K562 (cell line): ENCODE measurements at regions not wholly inside any gene's neighbourhood (a gene's known extent, or its start where the extent isn't known, plus 50 kb on each side); places are given as distances from the start of the nearest gene placed in this dataset.

ENCODE experiments used
- ATAC-seq: fragments of 200-7000 bp; cut with Tn5 transposase; 3 replicates; pipeline ENCODE4 v1.9.1; 2020; ENCODE audit warnings: moderate library complexity
- BruUV-seq: library from RNA; stranded (reverse); fragments of 400-500 nt; replicated peaks from 2 replicates; lab custom pipeline; 2021; lab: Mats Ljungman, UMichigan
- CTCF ChIA-PET: fragments of 300-600 bp; formaldehyde crosslinking; extraction: SDS; loops from one replicate; lab custom pipeline; 2021; ENCODE audit warnings: low intra/inter-chr PET ratio; lab: Yijun Ruan, JAX
- POLR2A ChIA-PET: fragments of 300-600, 350-650 bp; sonication (Branson Sonifier 250); formaldehyde crosslinking; extraction: SDS; loops from one replicate; lab custom pipeline; 2021; ENCODE audit warnings: antibody characterized with exemption, inconsistent platforms; lab: Yijun Ruan, JAX
- DNase-seq, 4 experiments: peaks; one replicate each; pipeline versions ENCODE4 v3.0.0 to v3.0.0-alpha.2; 2011 to 2018; ENCODE audit warnings: low spot score in 3 of 4, mixed read lengths in 3 of 4; ENCODE audit errors: extremely low read depth in 1 of 4
- FAIRE-seq: peaks from 2 replicates; lab custom pipeline; 2011; peaks lifted over from hg19 to GRCh38; lab: Jason Lieb, UNC
- H2AFZ ChIP-seq: 2 replicates; pipeline ENCODE4 v1.6.0; 2011; ENCODE audit warnings: low read depth, low read length, control low read depth, inconsistent platforms
- H3K27ac ChIP-seq: fragments of 200-600 bp; 3 replicates; pipeline ENCODE4 v1.8.0; 2011; ENCODE audit warnings: low read depth, mild to moderate bottlenecking, control low read depth, inconsistent platforms, low read length, moderate library complexity, mixed read lengths; ENCODE audit errors: extremely low read depth
- H3K27me3 ChIP-seq, 2 experiments: fragments of 300-600 bp in 1 of 2; 2 replicates in 1 of 2; 3 replicates in 1 of 2; pipeline versions ENCODE4 v1.6.0 to v1.8.0; 2011; ENCODE audit warnings: inconsistent platforms in 2 of 2, low read length in 2 of 2, mild to moderate bottlenecking in 1 of 2, mixed read lengths in 1 of 2, moderate library complexity in 1 of 2; ENCODE audit not compliant: control insufficient read depth in 2 of 2, insufficient read depth in 2 of 2
- H3K36me3 ChIP-seq: fragments of 300-600 bp; 3 replicates; pipeline ENCODE4 v1.8.0; 2011; ENCODE audit warnings: mild to moderate bottlenecking, low read length, inconsistent platforms; ENCODE audit not compliant: control insufficient read depth, insufficient read depth
- H3K4me1 ChIP-seq, 2 experiments: fragments of 200-600 bp in 1 of 2; replicated peaks in 1 of 2; 2 replicates in 1 of 2; 3 replicates in 1 of 2; pipeline versions ENCODE4 v1.5.1 to v1.8.0; 2011; ENCODE audit warnings: inconsistent platforms in 2 of 2, low read length in 2 of 2, mild to moderate bottlenecking in 1 of 2, mixed read lengths in 1 of 2, moderate library complexity in 1 of 2; ENCODE audit not compliant: control insufficient read depth in 2 of 2, insufficient read depth in 2 of 2
- H3K4me2 ChIP-seq: 2 replicates; pipeline ENCODE4 v1.6.1; 2011; ENCODE audit warnings: low read length, control low read depth, inconsistent platforms, mixed read lengths; ENCODE audit not compliant: insufficient read depth
- H3K4me3 ChIP-seq: fragments of 200-600 bp; sonication (generic), shearing (Covaris generic); 2 replicates; pipeline ENCODE4 v1.5.1; 2016; ENCODE audit warnings: control low read depth, inconsistent platforms
- H3K79me2 ChIP-seq: fragments of 200-600 bp; 3 replicates; pipeline ENCODE4 v1.8.0; 2011; ENCODE audit warnings: low read length, inconsistent platforms; ENCODE audit not compliant: control insufficient read depth, insufficient read depth
- H3K9ac ChIP-seq, 2 experiments: 2 replicates each; pipeline versions ENCODE4 v1.6.0 to v1.6.1; 2011; ENCODE audit warnings: low read depth in 2 of 2, low read length in 2 of 2, control low read depth in 1 of 2, inconsistent platforms in 1 of 2, mild to moderate bottlenecking in 1 of 2, mixed read lengths in 1 of 2; ENCODE audit not compliant: insufficient read depth in 1 of 2
- H3K9me1 ChIP-seq: one replicate; pipeline ENCODE4 v1.6.0; 2011; ENCODE audit warnings: inconsistent platforms, mild to moderate bottlenecking, low read length, moderate library complexity; ENCODE audit not compliant: control insufficient read depth, insufficient read depth
- H3K9me3 ChIP-seq: replicated peaks from 2 replicates; pipeline ENCODE4 v1.5.1; 2011; ENCODE audit warnings: low read depth, low read length, inconsistent platforms; ENCODE audit not compliant: control insufficient read depth, insufficient read depth
- H4K20me1 ChIP-seq: replicated peaks from 2 replicates; pipeline ENCODE4 v1.6.1; 2011; ENCODE audit warnings: low read length, inconsistent platforms, mixed read lengths; ENCODE audit not compliant: control insufficient read depth, insufficient read depth
- CHCHD3 ChIP-seq: fragments of 250-450 bp; sonication (Bioruptor Pico); IDR thresholded peaks from 2 replicates; pipeline ENCODE4 v2.1.2; 2022; ENCODE audit warnings: mild to moderate bottlenecking
- ETV5 ChIP-seq: sonication (generic); formaldehyde crosslinking; IDR thresholded peaks from 2 replicates; pipeline ENCODE4 v1.4.0; 2020; ENCODE audit warnings: low read depth, mild to moderate bottlenecking, missing genetic modification reagents
- FOXO4 ChIP-seq: fragments of 450-650 bp; formaldehyde crosslinking; IDR thresholded peaks from 2 replicates; pipeline ENCODE4 v1.4.0; 2020; ENCODE audit warnings: mild to moderate bottlenecking, moderate library complexity
- JUNB ChIP-seq: fragments of 450-650 bp; formaldehyde crosslinking; conservative IDR thresholded peaks from 2 replicates; pipeline ENCODE4 v1.4.0; 2020; ENCODE audit warnings: mild to moderate bottlenecking
- JUND ChIP-seq, 2 experiments: IDR thresholded peaks; 2 replicates in 1 of 2; 3 replicates in 1 of 2; pipeline ENCODE4 v1.6.1; 2011; ENCODE audit warnings: borderline replicate concordance in 2 of 2, low read depth in 2 of 2, low read length in 2 of 2, improper control_type of control experiment in 1 of 2, missing biosample characterization in 1 of 2, missing genetic modification characterization in 1 of 2, missing genetic modification reagents in 1 of 2
- PREB ChIP-seq: sonication (generic); formaldehyde crosslinking; IDR thresholded peaks from 2 replicates; pipeline ENCODE4 v1.8.1; 2023; ENCODE audit warnings: mild to moderate bottlenecking, missing genetic modification reagents
- RAD51 ChIP-seq: fragments of 450-650 bp; IDR thresholded peaks from 2 replicates; pipeline ENCODE4 v1.7.1; 2016; ENCODE audit warnings: low read depth, mild to moderate bottlenecking, borderline replicate concordance
- ZC3H4 ChIP-seq: sonication (generic); formaldehyde crosslinking; IDR thresholded peaks from 2 replicates; pipeline ENCODE4 v1.9.0; 2021; ENCODE audit warnings: missing genetic modification reagents, borderline replicate concordance
- ZNF764 ChIP-seq: fragments of 250-450 bp; sonication (Bioruptor Pico); IDR thresholded peaks from 2 replicates; pipeline ENCODE4 v1.4.0; 2020; ENCODE audit warnings: low read depth, mild to moderate bottlenecking, moderate library complexity
- WGBS: fragments of 100-300 bp; shearing (Covaris generic); methylation state at CpG from one replicate; pipeline ENCODE4 v1.1.6; 2016; ENCODE audit warnings: low coverage, mixed read lengths; ENCODE audit not compliant: insufficient coverage; ENCODE audit errors: missing lambda C conversion rate; 5-methylcytosine and 5-hydroxymethylcytosine counted together
- in situ Hi-C: fragments of 300-500 bp; cut with MboI; formaldehyde crosslinking; loops from 4 replicates; pipeline ENCODE4 v1.15.0; 2018; ENCODE audit warnings: inconsistent platforms, mixed read lengths
- intact Hi-C: fragments of 100-400 bp; cut with micrococcal nuclease; formaldehyde crosslinking; loops from 2 replicates; pipeline ENCODE4 v1.14.2; 2022
- TF ChIP-seq, protein P1 (sequence below), 2 experiments: fragments of 450-650 bp in 1 of 2; sonication (generic) in 1 of 2; formaldehyde crosslinking; conservative IDR thresholded peaks; 2 replicates each; pipeline versions ENCODE4 v1.4.0 to v1.8.1; 2020 to 2022; ENCODE audit warnings: mild to moderate bottlenecking in 1 of 2, missing genetic modification reagents in 1 of 2

DNA sequence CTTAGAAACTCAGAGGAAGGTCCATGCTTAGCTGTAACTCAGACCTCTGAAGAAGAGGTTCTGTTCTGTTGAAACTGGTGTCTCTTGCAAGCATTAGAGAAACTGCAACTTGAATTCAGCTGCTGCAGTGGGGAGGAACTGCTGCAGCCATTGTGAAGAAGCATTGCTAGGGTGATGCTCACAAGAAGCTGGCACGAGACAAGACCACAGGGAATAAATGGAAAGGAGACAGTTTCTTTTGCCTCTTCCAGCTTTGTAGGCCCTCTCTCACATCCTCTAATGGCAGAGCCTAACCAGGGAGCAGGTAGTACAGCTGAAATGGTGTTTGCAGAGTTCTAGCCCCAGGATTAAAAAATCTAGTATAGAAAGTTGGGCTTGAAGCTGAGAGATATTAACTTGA is 148.0 kb upstream of the DMAC1 start:
- POLR2A ChIA-PET: interaction anchor here (0.8 kb wide), 1 partner anchor 53 kb away, joined by 3 read pairs; no protein-coding TSS in a partner anchor

More for the DNA sequence above, 148.0 kb upstream of the DMAC1 start:
- BruUV-seq: no TSS peak
- CTCF ChIA-PET: no interaction called here
- DNase-seq (no peak), FAIRE-seq (no peak), ATAC-seq (no peak)
- Histone ChIP-seq H3K36me3 (no peaks in the 10 kb centered on the region), H3K9me3 (no peaks in the 10 kb centered on the region), H2AFZ (no peak overlapping the region), H4K20me1 (no peaks in the 10 kb centered on the region), H3K4me1 (no peaks in the 10 kb centered on the region), H3K27ac (no peak overlapping the region), H3K79me2 (no peaks in the 10 kb centered on the region), H3K4me2 (no peak overlapping the region), H3K27me3 (no peaks in the 10 kb centered on the region), H3K9ac (no peak overlapping the region), H3K9me1 (no peaks in the 10 kb centered on the region), H3K4me3 (no peak overlapping the region)
- intact Hi-C loops: no loop called here
- in situ Hi-C loops: no loop called here
- TF ChIP-seq CHCHD3 (CRISPR knock-in tag) (no peak), ZNF764 (no peak), RAD51 (no peak), JUNB (CRISPR knock-in tag) (no peak), FOXO4 (CRISPR knock-in tag) (no peak), ETV5 (CRISPR knock-in tag) (no peak), ZC3H4 (CRISPR knock-in tag) (no peak), PREB (CRISPR knock-in tag) (no peak), JUND (IDR thresholded peaks at IDR 0.05; ENCODE audit: borderline replicate concordance, low read depth, low read length) (no peak), JUND (tag; IDR thresholded peaks at IDR 0.05; ENCODE audit: borderline replicate concordance, low read depth, low read length) (no peak)
- TF ChIP-seq, protein P1, sequence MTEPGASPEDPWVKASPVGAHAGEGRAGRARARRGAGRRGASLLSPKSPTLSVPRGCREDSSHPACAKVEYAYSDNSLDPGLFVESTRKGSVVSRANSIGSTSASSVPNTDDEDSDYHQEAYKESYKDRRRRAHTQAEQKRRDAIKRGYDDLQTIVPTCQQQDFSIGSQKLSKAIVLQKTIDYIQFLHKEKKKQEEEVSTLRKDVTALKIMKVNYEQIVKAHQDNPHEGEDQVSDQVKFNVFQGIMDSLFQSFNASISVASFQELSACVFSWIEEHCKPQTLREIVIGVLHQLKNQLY (CRISPR knock-in tag; conservative IDR thresholded peaks at IDR 0.05): no peak
- 0% methylated on average over 1 of the region's 1 CpG for WGBS
